Caco-2 (cell line): ENCODE measurements at regions not wholly inside any gene's neighbourhood (a gene's known extent, or its start where the extent isn't known, plus 50 kb on each side); places are given as distances from the start of the nearest gene placed in this dataset.

Experiments used
- BruUV-seq: library from RNA; stranded (reverse); fragments of 400-500 nt; replicated peaks from 2 replicates; lab custom pipeline; 2021; lab: Mats Ljungman, UMichigan
- CTCF ChIA-PET: fragments of 300-600 bp; sonication (Branson Sonifier 250); formaldehyde crosslinking; loops from one replicate; lab custom pipeline; 2022; ENCODE audit warnings: antibody characterized with exemption; lab: Charles Lee
- POLR2A ChIA-PET: fragments of 300-600 bp; sonication (Branson Sonifier 250); formaldehyde crosslinking; loops from one replicate; lab custom pipeline; 2022; ENCODE audit warnings: antibody characterized with exemption; lab: Charles Lee
- DNase-seq, 2 experiments: peaks; one replicate each; pipeline versions ENCODE4 v3.0.0 to v3.0.0-alpha.2; 2020 to 2022
- H3K27me3 ChIP-seq: replicated peaks from 2 replicates; pipeline ENCODE4 v1.6.0; 2011; ENCODE audit warnings: low read length; ENCODE audit not compliant: control insufficient read depth, insufficient read depth
- H3K36me3 ChIP-seq: 2 replicates; pipeline ENCODE4 v1.5.1; 2011; ENCODE audit warnings: low read length; ENCODE audit not compliant: control insufficient read depth, insufficient read depth
- H3K4me1 ChIP-seq: fragments of 250-450 bp; sonication (Bioruptor Pico); 2 replicates; pipeline ENCODE4 v1.5.1; 2020; ENCODE audit warnings: mild to moderate bottlenecking
- H3K4me3 ChIP-seq: 2 replicates; pipeline ENCODE4 v1.5.1; 2011; ENCODE audit warnings: low read depth, mild to moderate bottlenecking, control low read depth, low read length
- H3K9me3 ChIP-seq: fragments of 250-450 bp; sonication (Bioruptor Pico); 2 replicates; pipeline ENCODE4 v1.5.1; 2020; ENCODE audit warnings: mild to moderate bottlenecking, moderate library complexity
- H3K27ac Mint-ChIP-seq: one replicate; pipeline ENCODE4 v1.8.0; 2022; ENCODE audit warnings: mixed read lengths; ENCODE audit not compliant: unreplicated experiment
- H3K27me3 Mint-ChIP-seq: one replicate; pipeline ENCODE4 v1.8.0; 2022; ENCODE audit warnings: mixed read lengths; ENCODE audit not compliant: insufficient read depth, unreplicated experiment
- H3K36me3 Mint-ChIP-seq: one replicate; pipeline ENCODE4 v1.8.0; 2022; ENCODE audit warnings: mild to moderate bottlenecking, mixed read lengths; ENCODE audit not compliant: insufficient read depth, unreplicated experiment
- H3K4me1 Mint-ChIP-seq: one replicate; pipeline ENCODE4 v1.8.0; 2022; ENCODE audit warnings: low read depth, mixed read lengths; ENCODE audit not compliant: unreplicated experiment
- H3K4me3 Mint-ChIP-seq: one replicate; pipeline ENCODE4 v1.8.0; 2022; ENCODE audit warnings: mild to moderate bottlenecking, moderate library complexity, mixed read lengths; ENCODE audit not compliant: unreplicated experiment
- H3K9me3 Mint-ChIP-seq: one replicate; pipeline ENCODE4 v1.8.0; 2022; ENCODE audit warnings: mixed read lengths; ENCODE audit not compliant: unreplicated experiment
- intact Hi-C: fragments of 100-400 bp; cut with micrococcal nuclease; formaldehyde crosslinking; loops from one replicate; pipeline ENCODE4 v1.10.0; 2022; ENCODE audit not compliant: unreplicated experiment
- TF ChIP-seq, protein P1 (sequence below), 2 experiments: fragments of 200-600 bp in 1 of 2; IDR thresholded peaks; 1 replicate in 1 of 2; 2 replicates in 1 of 2; pipeline versions ENCODE4 v1.5.1 to v1.8.0; 2011 to 2022; ENCODE audit warnings: antibody characterized with exemption in 1 of 2, control low read depth in 1 of 2, inconsistent platforms in 1 of 2, low read depth in 1 of 2, low read length in 1 of 2, mild to moderate bottlenecking in 1 of 2, moderate library complexity in 1 of 2; ENCODE audit not compliant: insufficient read depth in 1 of 2, severe bottlenecking in 1 of 2, unreplicated experiment in 1 of 2

DNA sequence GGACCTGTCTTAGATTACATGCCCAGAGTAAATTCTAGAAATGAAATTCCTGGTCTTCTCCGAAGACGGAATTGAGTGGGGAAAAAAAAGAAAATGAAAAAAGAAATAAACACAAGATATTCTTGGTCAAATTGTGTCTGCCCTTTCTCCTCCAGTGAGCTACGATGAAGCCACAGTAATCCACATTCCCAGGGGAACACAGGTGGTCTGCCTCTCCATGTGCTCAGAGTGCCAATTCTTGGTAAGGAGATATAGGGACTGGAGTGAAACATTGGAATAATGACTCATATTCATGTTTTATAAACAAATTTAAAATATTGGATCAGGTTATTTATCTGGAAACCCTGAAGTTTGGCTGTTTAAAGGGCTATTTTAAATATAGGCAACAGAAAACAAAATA lies 54.2 kb upstream of the MGST2 start:
- intact Hi-C loops: no loop called here
- Histone ChIP-seq H3K36me3 (no peaks in the 10 kb centered on the region), H3K9me3 (no peaks in the 10 kb centered on the region), H3K4me3 (no peak overlapping the region), H3K27me3 (no peaks in the 10 kb centered on the region), H3K4me1 (peaks cover 7% of the 10 kb centered on the region; the same call in 1 of the 2 replicates)
- no TSS peak for BruUV-seq
- no peaks in the 10 kb centered on the region for H3K27me3 Mint-ChIP-seq
- no peaks in the 10 kb centered on the region for H3K9me3 Mint-ChIP-seq
- CTCF ChIA-PET: no interaction called here
- POLR2A ChIA-PET: no interaction called here
- H3K4me3 Mint-ChIP-seq: no peak overlapping the region
- no peak for DNase-seq
- TF ChIP-seq, protein P1, sequence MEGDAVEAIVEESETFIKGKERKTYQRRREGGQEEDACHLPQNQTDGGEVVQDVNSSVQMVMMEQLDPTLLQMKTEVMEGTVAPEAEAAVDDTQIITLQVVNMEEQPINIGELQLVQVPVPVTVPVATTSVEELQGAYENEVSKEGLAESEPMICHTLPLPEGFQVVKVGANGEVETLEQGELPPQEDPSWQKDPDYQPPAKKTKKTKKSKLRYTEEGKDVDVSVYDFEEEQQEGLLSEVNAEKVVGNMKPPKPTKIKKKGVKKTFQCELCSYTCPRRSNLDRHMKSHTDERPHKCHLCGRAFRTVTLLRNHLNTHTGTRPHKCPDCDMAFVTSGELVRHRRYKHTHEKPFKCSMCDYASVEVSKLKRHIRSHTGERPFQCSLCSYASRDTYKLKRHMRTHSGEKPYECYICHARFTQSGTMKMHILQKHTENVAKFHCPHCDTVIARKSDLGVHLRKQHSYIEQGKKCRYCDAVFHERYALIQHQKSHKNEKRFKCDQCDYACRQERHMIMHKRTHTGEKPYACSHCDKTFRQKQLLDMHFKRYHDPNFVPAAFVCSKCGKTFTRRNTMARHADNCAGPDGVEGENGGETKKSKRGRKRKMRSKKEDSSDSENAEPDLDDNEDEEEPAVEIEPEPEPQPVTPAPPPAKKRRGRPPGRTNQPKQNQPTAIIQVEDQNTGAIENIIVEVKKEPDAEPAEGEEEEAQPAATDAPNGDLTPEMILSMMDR (IDR thresholded peaks at IDR 0.05; ENCODE audit: insufficient read depth in 1 of 2, low read depth in 1 of 2, low read length in 1 of 2, severe bottlenecking in 1 of 2, unreplicated experiment in 1 of 2): no peak
- no peaks in the 10 kb centered on the region for H3K36me3 Mint-ChIP-seq
- peaks cover 15% of the 10 kb centered on the region for H3K4me1 Mint-ChIP-seq
- no peak overlapping the region for H3K27ac Mint-ChIP-seq

DNA sequence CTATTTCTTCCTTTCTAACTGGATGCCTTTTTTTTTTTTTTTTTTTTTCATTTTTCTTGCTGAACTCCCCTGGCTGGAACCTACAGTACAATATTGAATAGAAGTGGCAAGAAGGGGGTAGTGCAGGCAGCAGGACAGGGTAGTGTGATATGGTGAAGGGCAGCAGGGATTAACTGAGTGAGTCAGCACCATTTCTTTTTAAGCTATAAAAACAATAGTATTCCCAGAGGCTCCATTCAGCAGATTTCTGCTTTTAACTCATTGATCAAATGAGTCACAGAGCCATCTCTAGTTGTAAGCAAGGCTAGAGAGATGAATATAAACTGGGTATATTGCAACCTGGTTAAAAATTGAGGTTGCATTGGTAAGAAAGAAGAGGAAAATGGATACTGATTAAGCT lies 53.6 kb upstream of the SETD7 start:
- CTCF ChIA-PET: no interaction called here
- no peaks in the 10 kb centered on the region for H3K27me3 ChIP-seq
- POLR2A ChIA-PET: no interaction called here
- intact Hi-C loops: no loop called here
- peaks cover 17% of the 10 kb centered on the region; the same call in 1 of the 2 replicates for H3K4me1 ChIP-seq
- Mint-ChIP-seq H3K4me1 (peaks cover 30% of the 10 kb centered on the region), H3K27me3 (no peaks in the 10 kb centered on the region), H3K4me3 (no peak overlapping the region), H3K36me3 (no peaks in the 10 kb centered on the region), H3K27ac (no peak overlapping the region), H3K9me3 (no peaks in the 10 kb centered on the region)
- no peak for DNase-seq
- TF ChIP-seq, protein P1 (IDR thresholded peaks at IDR 0.05; ENCODE audit: insufficient read depth in 1 of 2, low read depth in 1 of 2, low read length in 1 of 2, severe bottlenecking in 1 of 2, unreplicated experiment in 1 of 2): no peak
- no peaks in the 10 kb centered on the region for H3K36me3 ChIP-seq
- no peak overlapping the region for H3K4me3 ChIP-seq
- no TSS peak for BruUV-seq
- H3K9me3 ChIP-seq: no peaks in the 10 kb centered on the region

DNA sequence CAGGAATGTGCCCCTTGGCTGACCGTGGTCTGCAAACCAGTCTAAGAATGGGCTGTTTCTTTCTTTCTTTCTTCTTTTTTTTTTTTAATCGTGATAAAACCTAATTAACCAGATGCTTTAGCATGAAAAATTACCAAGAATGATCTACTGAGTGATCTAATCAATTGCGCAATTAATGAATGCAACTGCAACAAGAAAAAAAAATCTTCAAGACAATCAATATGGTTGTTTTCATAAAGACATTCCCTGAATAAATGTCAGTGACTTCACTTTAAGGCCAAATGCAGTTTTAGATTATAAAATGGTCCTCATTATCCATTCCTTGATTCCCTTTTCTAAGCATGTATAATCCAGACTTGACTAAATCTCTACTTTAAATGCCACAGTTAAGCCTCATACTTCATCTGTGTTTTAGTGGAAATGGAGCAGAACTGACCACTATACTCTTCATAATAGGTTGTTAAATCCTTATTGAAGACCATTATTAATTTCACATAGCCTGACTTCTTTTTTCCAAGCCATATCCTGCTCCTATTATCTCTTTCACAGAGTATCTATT lies 51.6 kb upstream of the SETD7 start:
- Mint-ChIP-seq H3K4me1 (peaks cover 30% of the 10 kb centered on the region), H3K27me3 (no peaks in the 10 kb centered on the region), H3K9me3 (no peaks in the 10 kb centered on the region), H3K36me3 (no peaks in the 10 kb centered on the region), H3K27ac (no peak overlapping the region), H3K4me3 (no peak overlapping the region)
- no peak for DNase-seq
- ChIA-PET POLR2A (no interaction called here), CTCF (interaction anchor here (1.0 kb wide), 2 partner anchors 26 to 51 kb away, joined by 3 to 5 read pairs; no protein-coding TSS in a partner anchor)
- no peaks in the 10 kb centered on the region for H3K36me3 ChIP-seq
- H3K27me3 ChIP-seq: no peaks in the 10 kb centered on the region
- no TSS peak for BruUV-seq
- TF ChIP-seq, protein P1 (IDR thresholded peaks at IDR 0.05; ENCODE audit: insufficient read depth in 1 of 2, low read depth in 1 of 2, low read length in 1 of 2, severe bottlenecking in 1 of 2, unreplicated experiment in 1 of 2): no peak
- no peaks in the 10 kb centered on the region for H3K9me3 ChIP-seq
- H3K4me1 ChIP-seq: peaks cover 17% of the 10 kb centered on the region; the same call in 1 of the 2 replicates
- intact Hi-C loops: no loop called here
- no peak overlapping the region for H3K4me3 ChIP-seq
